Testis (tissue), 2 donors: ENCODE measurements at regions not wholly inside any gene's neighbourhood (a gene's known extent, or its start where the extent isn't known, plus 50 kb on each side); places are given as distances from the start of the nearest gene placed in this dataset.

ENCODE experiments used
- CTCF ChIP-seq, 3 experiments: fragments of 450-650 bp in 2 of 3; fragments of 200-600 bp in 1 of 3; sonication (generic) in 1 of 3; IDR thresholded peaks; one replicate each; pipeline ENCODE4 v1.5.1; 2016 to 2019; ENCODE audit warnings: antibody characterized with exemption in 3 of 3, mild to moderate bottlenecking in 2 of 3, moderate library complexity in 1 of 3
- POLR2A ChIP-seq: fragments of 450-650 bp; IDR thresholded peaks from one replicate; pipeline ENCODE4 v1.6.1; 2017; ENCODE audit warnings: antibody characterized with exemption, mild to moderate bottlenecking, moderate library complexity

- TF ChIP-seq CTCF (IDR thresholded peaks at IDR 0.05), result no peak
- TF ChIP-seq POLR2A, result no peak
Observed at GRCh38 chr2:167454036-167454435, 565.8 kb downstream of the XIRP2 start.
